ENCODE measurements at regions not wholly inside any gene's neighbourhood (a gene's known extent, or its start where the extent isn't known, plus 50 kb on each side); places are given as distances from the start of the nearest gene placed in this dataset.

DNA sequence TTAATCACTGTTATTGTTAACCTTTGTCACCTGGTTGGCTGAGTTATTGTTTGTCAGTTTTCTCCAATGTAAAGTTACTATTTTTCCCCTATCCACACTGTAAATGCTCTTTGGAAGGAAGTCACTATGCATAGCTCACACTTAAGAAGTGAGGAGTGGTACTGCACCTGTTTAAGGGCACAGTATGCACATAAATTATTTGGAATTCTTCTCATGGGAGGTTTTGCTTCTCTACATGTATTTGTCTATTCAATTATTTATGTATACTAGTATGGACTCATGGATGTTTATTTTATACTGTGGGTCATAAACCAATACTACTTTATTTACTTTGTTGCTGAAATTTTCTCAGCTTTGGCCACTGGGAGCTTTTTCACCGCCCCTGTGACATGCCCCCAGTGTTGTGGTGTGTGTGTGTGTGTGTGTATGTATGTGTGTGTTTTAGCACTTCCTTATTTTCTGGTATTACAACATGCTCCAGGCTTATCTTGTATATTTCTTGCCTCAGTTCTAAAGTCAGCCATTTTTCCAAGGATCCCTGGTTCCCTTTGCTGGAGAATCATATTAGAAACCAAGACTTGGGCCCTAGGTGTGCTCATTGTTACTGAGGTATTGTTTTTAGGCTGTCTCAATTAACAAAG is 290.5 kb downstream of the KBTBD8 start:
- no peak for DNase-seq (ENCODE audit: low spot score)

DNA sequence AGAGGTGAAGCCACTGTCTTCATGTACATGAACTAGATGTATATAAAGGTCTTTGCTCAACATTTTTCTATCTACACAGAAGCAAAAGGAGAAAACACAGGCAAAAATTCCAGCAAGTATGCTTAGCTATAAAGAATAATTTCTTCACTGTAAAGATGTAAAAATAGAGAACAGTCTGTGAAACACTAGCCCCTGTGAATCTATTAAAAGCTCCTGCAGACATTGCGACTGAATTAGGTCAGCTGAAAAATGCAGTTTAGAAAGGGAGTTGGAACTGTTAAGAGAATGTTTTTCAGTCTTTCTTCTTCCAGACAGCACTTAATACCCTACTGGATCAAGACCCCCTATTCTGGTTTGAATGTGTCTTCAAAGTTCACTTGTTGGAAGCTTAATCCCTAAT is 291.5 kb downstream of the KBTBD8 start:
- DNase-seq (ENCODE audit: low spot score) = no peak

DNA sequence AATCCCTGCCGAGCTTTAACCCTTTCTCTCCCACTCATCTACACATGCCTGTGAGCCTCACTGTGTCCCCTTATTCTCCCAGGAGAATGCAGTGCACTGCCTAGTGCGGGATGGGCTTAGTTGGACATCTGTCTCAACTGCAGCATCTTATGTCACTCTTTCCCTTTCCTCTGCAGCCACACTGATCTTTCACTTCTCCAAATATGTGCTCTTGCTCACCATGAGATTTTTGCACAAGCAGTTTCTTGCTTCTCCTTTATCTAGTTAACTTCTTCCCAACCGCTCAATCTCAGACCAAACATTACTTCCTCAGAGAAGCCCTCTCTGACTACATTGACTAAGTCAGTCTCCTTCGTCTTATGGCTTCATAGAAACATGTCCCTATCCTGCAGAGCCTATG is 292.3 kb downstream of the KBTBD8 start:
- no peak for DNase-seq (ENCODE audit: low spot score)

DNA sequence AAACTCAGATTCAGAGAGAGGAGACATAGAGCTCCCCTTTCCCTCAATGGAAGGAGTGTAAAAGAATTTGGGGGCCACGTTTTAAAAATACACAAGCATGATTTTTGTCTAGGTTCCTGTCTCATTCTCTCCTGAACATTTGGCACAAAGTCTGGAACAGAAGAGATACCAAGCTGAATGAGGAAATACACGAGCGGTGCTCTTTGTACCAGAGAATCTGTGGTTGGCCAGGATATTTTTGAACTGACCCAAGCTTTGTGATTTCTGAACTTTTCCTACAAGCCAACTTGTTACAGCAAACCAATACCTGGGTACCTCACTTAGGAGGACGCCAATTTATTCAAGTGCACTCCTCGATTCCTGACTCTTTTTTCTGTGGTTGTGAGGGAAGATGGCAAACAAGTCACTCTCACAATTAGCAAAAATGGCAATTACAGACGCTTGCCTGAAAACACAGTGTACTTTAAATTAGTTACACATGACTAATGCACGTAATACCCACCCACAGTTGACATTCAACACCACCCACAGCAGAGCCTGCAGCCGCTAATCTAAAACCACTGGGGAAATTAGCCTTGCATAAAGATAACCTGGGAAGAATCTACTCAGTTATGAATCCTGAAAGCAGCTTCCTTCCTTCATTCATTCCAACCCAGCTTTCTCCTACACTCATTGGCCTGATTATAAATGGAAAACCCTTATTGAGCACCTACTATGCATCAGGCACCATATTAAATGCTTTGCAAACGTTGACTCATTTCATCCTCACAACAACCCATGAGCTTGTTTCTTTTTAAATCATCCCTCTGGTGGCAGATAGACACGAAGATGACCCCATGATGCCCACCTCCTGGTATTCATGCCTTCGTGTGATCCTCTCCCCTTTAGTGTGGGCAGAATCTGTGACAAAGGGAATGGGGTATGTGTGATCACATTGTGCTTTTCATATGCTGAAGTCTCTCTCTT is 293.5 kb downstream of the KBTBD8 start:
- no peak for DNase-seq (ENCODE audit: low spot score)

DNA sequence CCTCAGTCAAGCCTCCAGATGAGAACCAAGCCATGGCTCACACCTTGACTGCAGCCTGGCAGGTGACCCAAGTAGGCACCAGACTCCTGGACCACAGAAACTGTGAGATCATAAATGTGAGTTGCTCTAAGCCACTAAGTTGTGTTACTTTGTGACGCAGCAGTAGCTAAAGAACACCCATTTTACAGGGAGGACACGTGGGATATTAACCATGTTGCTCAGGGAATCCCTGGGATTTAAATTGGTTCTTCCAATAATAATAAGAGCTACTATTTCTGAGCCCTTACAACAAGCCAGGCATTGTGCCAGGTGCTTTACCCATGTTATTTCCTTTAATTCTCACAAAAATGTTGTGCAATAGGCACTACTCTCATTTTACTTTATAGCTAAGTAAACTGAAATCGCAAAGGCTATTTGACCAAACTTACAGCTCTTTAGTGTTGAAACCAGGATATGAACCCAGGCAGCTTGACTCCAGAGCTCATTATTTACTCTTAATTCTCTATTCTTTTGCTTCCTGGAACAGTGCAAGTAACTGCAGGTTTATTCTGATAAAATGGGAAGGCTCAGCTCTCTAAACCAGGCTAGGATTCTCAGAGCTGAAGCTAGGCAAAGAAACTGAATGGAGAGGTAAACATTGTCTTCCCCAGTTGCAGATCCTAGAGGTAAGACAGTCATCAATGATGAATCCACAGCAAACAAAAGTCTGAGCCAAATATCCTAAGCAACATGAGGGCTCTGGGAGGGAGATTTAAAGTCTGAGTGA is 294.4 kb downstream of the KBTBD8 start:
- no peak for DNase-seq (ENCODE audit: low spot score)

DNA sequence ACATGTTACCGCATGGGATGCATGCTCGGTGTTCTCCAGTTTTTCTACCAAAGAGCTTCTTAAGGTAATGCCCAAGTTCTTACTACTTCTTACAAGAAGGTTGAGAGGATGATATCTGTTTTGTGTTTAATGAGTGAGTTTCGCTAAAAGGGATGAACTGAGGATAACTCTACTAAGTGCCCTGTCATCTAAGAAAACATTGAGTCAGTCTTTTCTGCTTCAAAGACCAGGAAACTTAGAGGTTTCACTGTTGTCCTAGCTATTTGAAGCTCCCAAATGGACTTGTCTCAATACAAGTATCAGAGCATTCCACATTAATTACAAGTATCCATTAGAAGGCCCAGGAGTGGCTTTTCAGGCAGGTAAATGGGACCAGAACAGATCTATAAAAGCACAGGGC is 296.2 kb downstream of the KBTBD8 start:
- no peak for DNase-seq (ENCODE audit: low spot score)

DNA sequence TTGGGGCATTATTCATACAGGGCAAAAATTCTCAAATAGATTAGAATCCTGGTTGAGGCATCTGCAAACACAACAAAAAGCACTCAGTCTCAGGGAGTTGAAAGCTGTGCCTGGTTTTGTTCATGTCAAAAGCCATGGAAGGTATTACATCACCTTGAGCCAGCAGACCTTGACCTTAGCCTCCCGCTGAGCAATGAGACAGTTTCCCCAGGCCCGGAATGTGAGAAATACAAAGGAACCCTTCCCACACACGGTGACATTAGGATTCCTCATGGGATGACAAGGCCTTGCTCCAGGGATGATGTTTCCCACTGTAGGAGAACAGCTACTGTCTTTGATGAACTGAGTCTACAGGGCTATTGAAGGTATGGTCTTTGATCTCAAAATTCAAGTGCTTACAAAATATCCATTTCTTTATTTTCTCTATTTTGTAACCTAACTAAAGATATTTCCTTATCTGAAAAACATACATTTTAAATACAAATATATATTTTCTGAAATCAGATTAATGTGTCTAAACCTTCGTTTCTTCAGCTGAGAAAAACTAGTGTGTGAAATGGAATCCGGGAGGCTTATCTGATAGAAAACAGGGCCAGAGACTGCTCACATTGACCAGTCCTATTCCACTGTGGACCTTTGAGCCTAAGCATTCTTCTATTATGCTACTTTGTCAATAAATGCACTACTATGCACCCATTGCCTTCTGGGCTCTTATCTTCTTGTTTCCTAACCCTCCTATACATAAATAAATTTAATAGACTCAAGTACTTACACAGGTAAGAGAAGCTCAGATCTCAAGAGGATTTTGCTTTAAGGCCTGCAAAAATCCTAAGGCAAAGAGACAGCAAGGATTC is 298.2 kb downstream of the KBTBD8 start:
- no peak for DNase-seq (ENCODE audit: low spot score)

DNA sequence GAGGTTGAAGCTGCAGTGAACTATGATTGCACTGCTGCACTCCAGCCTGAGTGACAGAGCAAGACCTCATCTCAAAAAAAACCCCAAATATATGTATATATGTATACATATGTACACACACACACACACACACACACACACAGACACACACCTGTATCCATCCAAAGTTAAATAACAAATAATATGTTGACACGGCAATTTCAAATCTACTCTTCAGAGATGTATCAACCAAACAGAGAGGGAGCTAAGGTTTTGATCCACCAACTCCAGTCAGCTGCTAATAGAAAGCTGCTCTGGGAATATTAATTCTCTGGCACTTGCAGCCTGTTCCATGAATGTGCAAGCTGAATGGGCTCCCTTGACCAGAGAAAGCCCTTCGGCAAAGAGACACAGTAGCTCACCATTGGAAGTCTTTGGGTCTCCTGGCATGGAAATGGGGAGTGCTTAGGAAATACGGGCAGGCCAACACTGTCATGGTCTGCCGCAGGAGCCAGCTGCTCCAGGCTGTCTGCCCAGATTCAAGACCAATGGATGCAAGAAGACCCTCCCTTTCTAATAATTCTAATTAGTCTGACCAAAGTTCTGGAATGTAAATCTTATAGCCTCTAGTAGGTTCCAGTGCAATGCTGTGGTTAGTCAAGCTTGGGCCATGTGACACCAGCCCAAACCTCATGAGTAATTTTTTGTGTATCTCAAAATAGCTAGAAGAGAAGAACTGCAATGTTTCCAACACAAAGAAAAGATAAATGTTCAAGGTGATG is 299.8 kb downstream of the KBTBD8 start:
- DNase-seq (ENCODE audit: low spot score) = no peak

DNA sequence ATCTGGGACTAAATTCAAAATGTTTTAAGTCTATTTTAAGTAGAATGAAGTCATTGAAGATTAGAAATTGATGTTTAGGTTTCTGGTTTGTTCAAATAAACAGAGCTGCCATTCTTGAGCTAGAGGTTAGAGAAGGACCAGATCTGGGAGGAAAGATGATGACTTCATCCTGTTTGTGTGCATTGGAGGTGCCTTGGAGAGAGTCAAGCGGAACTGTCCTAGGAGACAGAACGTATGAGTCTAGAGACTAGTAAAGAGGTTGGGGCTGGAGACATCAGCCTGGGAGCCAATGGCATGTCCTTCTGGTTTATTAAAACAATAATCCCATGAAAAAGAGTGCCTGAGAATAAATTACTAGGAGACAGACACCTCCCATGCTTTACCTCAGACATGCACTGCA is 303.4 kb downstream of the KBTBD8 start:
- no peak for DNase-seq (ENCODE audit: low spot score)

DNA sequence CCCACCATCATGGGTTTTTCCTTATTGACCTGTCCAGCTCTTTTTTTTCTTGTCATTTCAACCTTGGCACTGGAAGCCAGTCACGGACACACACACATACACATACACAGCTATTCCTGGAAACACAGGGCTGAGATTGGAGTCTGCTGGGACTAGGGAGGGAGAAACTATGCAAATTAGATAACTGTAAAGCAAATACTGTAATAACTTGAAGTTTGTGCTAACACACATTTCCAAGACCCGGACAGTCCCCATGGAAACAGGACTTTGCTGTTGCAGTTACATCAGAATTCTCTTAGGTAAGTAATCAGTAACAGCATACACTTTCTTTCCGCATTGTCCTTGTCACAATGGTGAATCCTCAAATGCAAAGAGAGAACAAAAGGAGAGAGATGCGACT is 304.4 kb downstream of the KBTBD8 start:
- no peak for DNase-seq (ENCODE audit: low spot score)

DNA sequence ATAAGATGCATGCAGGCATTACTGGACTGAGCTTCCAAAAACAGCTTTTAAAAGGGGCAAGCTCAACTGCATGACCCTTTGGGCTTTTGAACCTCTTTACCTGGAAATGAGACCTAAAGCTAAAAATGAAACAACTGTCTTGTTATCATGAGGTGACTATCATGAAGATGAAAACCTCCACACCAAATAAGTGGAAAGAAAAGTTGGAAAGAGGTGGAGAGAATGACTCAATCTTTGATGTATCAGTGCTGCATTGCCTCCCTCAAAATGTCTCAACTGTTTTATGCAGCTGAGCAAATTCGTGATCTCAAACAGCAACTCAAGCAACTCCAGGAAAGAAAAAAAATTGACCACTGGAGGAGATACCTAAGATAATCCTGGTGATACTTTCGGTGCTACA is 307.1 kb downstream of the KBTBD8 start:
- no peak for DNase-seq (ENCODE audit: low spot score)

DNA sequence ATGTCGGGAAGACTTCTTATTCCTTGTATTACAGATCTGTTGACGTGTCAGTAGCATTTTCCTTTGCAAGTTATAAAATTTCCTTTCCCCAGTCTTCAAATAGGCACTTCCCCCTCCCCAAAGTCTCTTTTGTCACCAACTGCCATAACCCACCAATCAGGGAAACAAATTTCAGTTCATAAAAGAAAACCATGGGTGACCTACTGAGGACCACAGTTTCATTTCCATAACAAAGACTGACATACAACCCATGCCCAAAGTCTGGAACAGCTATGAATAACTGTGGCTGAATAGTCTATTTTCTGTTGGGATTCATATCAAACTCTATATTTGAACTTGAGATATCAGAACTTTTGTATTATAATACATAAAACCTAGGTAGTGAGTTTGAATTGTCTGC is 307.8 kb downstream of the KBTBD8 start:
- DNase-seq (ENCODE audit: low spot score) = no peak

DNA sequence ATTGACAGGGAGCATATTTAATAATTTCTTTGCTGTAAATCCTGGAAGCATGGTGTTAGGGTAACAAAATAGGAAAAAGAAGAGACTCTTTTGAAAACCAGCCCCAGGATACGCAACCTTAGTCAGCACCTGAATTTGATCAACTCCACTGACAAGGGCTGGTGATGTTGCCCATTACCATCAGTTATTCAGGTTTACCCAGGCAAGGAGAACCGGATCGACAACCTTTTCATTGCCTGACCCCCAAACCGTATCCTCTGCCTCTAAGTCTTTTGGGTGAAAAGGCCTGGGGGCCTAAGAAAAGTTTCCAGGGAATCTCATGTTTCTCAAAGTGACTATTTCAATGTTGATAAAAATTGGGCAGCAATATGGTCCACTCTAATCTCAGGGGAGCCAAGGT is 313.3 kb downstream of the KBTBD8 start:
- DNase-seq (ENCODE audit: low spot score) = no peak

DNA sequence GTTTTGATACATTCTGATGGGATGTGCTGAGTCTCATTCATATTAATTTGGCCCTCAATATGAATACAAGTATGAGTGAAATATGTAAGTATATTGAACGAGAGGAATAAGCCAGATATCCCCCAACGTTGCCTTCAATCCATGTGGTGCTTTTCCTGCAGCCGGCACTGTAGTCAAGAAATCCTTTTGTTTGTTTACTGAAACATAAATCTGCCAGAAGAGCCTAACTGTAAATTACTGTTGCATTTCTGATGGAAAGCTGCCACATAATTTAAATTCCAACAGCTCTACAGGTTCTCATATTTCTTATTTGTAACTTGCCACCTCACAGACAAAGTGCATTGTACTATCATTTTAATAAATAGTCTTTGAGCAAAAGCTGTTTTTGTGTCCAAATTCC is 314.0 kb downstream of the KBTBD8 start:
- DNase-seq (ENCODE audit: low spot score) = no peak

DNA sequence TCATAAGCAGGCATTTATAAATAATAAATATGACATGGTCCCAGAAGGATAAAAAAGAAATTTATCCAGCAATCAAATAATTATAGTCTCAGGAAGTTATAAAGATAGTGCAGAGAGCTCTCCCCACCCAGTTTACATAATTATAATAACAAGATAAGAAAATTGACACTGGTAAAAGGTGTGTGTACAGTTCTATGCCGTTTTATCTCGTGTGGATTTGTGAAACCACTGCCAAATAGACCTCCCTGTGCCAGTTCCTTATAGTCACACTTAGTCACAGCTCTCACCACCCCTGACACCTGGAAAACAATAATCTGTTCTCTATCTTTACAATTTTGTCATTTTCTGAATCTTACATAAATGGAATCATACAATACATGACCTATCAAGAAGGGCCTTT is 320.1 kb downstream of the KBTBD8 start:
- no peak for DNase-seq (ENCODE audit: low spot score)

DNA sequence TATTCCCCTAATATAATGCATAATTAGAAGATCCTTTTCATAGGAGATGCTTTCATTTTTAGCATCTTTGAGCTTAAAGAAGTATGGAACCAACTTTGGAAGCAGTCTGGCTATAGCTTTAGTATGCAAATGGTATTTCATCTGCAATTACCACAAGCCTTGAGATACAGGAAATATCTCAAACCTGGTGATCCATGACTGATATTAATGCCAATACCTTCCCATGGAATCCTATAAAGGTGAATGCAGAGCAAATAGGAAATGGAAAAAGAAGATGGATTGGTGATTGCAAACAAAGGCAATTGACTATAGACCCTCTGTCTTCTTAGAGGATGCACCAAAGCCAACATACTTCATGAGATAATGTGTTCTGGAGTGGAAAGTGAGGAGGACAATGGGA is 326.4 kb downstream of the KBTBD8 start:
- DNase-seq (ENCODE audit: low spot score) = no peak
